GM12864 (cell line): ENCODE measurements at regions not wholly inside any gene's neighbourhood (a gene's known extent, or its start where the extent isn't known, plus 50 kb on each side); places are given as distances from the start of the nearest gene placed in this dataset.

Experiments
- DNase-seq: peaks from one replicate; pipeline ENCODE4 v3.0.0-alpha.2; 2011; ENCODE audit warnings: low read depth
- H3K4me3 ChIP-seq: 2 replicates; pipeline ENCODE4 v1.5.1; 2011; ENCODE audit warnings: mild to moderate bottlenecking, low read depth, low read length, control low read depth
- TF ChIP-seq, protein P1 (sequence below): IDR thresholded peaks from 2 replicates; pipeline ENCODE4 v1.5.1; 2011; ENCODE audit warnings: low read depth, mild to moderate bottlenecking, moderate library complexity, low read length, control low read depth, inconsistent platforms; ENCODE audit errors: missing control alignments

DNA sequence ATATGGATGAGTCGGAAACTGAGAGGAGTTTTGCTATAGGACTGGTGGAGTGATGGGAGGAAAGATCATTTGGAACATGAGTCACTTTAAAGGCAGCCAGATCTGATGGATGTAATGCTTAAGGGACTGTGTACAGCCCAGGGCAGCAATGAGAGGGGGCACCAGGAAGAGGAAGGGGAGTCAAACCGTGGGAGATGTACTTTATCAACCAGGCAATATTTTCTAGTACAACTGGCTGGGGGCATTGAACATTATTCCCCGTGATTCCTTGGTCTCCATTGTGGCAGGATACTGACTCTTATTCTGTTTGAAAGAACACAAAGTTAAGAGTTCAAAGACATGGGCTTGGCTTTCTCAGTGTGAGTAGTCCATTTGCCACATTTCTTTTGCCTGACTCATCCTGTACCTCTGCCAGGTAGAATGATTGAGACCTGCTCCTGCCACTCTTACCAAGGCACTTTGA is 268.2 kb upstream of the NR5A2 start:
- TF ChIP-seq, protein P1, sequence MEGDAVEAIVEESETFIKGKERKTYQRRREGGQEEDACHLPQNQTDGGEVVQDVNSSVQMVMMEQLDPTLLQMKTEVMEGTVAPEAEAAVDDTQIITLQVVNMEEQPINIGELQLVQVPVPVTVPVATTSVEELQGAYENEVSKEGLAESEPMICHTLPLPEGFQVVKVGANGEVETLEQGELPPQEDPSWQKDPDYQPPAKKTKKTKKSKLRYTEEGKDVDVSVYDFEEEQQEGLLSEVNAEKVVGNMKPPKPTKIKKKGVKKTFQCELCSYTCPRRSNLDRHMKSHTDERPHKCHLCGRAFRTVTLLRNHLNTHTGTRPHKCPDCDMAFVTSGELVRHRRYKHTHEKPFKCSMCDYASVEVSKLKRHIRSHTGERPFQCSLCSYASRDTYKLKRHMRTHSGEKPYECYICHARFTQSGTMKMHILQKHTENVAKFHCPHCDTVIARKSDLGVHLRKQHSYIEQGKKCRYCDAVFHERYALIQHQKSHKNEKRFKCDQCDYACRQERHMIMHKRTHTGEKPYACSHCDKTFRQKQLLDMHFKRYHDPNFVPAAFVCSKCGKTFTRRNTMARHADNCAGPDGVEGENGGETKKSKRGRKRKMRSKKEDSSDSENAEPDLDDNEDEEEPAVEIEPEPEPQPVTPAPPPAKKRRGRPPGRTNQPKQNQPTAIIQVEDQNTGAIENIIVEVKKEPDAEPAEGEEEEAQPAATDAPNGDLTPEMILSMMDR: no peak
- no peak overlapping the region for H3K4me3 ChIP-seq
- DNase-seq: no peak

DNA sequence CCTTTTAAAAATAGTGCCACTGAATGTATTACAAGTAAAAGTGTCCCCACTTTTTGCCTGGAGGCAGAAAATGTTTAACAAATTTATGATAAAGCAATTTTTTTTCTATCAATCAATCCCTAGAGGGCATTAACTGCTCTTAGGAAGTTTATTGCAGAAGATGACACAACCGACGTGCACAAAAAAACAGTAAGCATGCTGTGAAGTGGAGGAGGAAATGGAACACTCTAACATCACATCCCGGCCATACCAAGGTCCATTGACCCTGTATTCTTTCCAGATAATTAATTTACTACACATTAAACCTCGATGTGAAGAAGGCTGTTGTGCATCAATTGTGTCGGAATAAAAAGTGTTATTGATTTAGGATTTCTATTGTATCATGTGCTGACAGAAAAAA is 264.9 kb upstream of the NR5A2 start:
- TF ChIP-seq, protein P1: no peak
- DNase-seq: no peak
- H3K4me3 ChIP-seq: no peak overlapping the region

DNA sequence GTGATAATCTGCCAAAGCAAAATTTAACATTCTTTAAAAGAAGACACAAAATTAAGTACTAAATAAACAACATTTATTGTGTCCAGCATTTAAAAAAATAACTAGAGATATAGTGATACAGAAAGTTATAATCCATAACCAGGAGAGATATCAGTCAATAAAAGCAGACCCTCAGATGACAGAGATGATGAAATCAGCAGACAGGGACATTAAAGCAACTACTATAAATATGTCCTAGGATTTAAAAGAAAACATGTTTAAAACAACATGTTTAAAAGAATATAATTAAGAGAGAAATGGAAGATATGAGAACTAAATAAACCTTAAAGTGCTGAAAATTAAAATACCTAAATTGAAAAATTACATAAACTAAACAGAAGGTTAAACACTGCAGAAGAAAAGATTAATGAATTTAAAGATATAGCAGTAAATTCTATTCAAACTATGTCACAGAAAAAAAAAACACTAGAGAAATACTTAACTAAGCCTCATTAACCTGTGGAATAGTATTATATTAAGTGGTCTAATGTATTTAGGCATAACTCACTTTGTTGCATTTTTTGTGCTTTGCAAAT is 261.2 kb upstream of the NR5A2 start:
- TF ChIP-seq, protein P1: no peak
- no peak for DNase-seq
- no peak overlapping the region for H3K4me3 ChIP-seq

DNA sequence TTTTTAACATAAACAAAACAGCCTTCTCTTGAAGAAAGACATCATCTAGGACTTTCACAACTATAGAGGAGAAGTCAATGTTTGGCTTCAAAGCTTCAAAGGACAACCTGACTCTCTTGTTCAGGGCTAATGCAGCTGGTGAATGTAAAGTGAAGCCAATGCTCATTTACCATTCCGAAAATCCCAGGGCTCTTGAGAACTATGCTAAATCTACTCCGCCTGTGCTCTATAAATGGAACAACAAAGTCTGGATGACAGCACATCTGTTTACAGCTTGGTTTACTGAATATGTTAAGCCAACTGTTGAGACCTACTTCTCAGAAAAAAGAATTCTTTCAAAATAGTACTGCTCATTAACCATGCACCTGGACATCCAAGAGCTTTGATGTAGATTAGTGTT is 259.8 kb upstream of the NR5A2 start:
- no peak overlapping the region for H3K4me3 ChIP-seq
- no peak for DNase-seq
- TF ChIP-seq, protein P1: no peak

DNA sequence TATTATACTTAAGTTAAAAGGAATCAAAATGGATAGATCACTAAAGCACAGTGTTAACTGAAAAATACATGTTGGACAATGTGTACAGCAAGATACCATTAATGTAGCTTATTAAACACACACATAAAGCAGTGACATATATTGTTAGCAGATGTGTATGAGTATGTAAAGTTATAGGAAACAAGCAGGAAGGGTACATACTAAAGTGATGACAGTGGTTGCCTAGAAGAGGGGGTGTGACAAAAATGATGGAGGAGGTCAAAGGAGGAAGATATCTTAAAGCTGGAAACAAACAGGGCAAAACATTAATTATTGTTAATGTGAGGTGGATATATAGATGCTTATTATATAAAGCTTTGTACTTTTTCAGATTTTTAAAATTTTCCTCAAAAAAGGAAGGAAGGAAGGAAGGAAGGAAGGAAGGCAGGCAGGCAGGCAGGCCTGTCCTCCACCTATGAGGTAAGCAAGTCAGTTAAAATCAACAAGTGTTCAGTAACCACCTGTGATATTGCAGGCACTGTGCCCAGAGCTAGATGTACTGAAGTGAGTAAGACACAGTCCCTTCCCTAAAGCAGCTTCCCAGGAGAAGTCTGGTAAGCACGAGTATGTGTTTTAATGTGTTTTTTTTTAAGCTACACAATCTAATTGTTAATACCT is 252.9 kb upstream of the NR5A2 start:
- TF ChIP-seq, protein P1: no peak
- no peak for DNase-seq
- H3K4me3 ChIP-seq: no peak overlapping the region

DNA sequence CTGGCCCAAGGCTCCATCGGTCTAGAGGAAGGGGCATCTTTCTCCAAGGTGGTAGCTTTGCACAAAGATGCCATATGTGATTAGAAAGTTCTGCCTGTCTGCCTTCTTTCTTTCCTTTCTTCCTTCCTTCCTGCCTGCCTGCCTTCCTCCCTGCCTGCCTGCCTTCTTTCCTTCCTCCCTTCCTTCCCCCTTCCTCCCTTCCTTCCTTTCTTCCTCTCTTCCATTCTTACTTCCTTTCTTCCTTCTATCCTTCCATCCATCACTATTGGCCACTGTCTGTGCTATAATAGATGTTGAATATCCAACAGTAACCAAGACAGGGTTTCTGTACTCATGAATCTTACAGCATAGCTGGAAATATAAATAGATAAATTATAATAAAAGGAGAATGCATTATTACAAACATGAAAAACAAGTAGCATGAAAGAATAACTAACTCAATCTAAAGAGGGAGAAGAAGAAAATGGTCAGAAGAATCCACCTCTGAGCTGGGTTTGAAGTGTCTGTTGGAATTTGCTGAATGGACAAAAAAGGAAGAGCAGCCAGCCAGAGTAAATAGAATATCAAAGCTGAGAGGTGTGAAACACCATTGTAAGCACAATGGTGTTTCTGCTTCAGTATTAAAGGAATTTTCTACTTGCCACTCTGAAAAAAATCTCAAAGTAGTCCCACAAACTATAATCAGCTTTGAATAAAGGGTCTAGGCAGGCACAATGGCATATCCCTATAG is 250.6 kb upstream of the NR5A2 start:
- no peak overlapping the region for H3K4me3 ChIP-seq
- DNase-seq: no peak
- TF ChIP-seq, protein P1: no peak
